ENCODE measurements at regions not wholly inside any gene's neighbourhood (a gene's known extent, or its start where the extent isn't known, plus 50 kb on each side); places are given as distances from the start of the nearest gene placed in this dataset.

GRCh38 chr1:57916041-57916440, 492.2 kb upstream of the DAB1 start:
- DNase-seq (ENCODE audit: low spot score): no peak

GRCh38 chr1:57911427-57911826, 487.6 kb upstream of the DAB1 start:
- no peak for TF ChIP-seq CTCF (IDR thresholded peaks at IDR 0.05; ENCODE audit: extremely low read depth, missing control alignments)
- DNase-seq (ENCODE audit: low spot score): no peak

More at GRCh38 chr1:57916041-57916440, 492.2 kb upstream of the DAB1 start:
- TF ChIP-seq CTCF (IDR thresholded peaks at IDR 0.05; ENCODE audit: extremely low read depth, missing control alignments): no peak

- TF ChIP-seq CTCF (IDR thresholded peaks at IDR 0.05; ENCODE audit: extremely low read depth, missing control alignments): no peak
- DNase-seq (ENCODE audit: low spot score): no peak
Observed at GRCh38 chr1:57910782-57911181, 486.9 kb upstream of the DAB1 start.

- DNase-seq (ENCODE audit: low spot score): no peak
- no peak for TF ChIP-seq CTCF (IDR thresholded peaks at IDR 0.05; ENCODE audit: extremely low read depth, missing control alignments)
Observed at GRCh38 chr1:57910305-57910704, 486.4 kb upstream of the DAB1 start.

GRCh38 chr1:57908147-57908890, 484.5 kb upstream of the DAB1 start:
- no peak for DNase-seq (ENCODE audit: low spot score)

GRCh38 chr1:57901208-57901919, 477.5 kb upstream of the DAB1 start:
- no peak for TF ChIP-seq CTCF (IDR thresholded peaks at IDR 0.05; ENCODE audit: extremely low read depth, missing control alignments)
- no peak for DNase-seq (ENCODE audit: low spot score)

More at GRCh38 chr1:57908147-57908890, 484.5 kb upstream of the DAB1 start:
- no peak for TF ChIP-seq CTCF (IDR thresholded peaks at IDR 0.05; ENCODE audit: extremely low read depth, missing control alignments)

- no peak for DNase-seq (ENCODE audit: low spot score)
- no peak for TF ChIP-seq CTCF (IDR thresholded peaks at IDR 0.05; ENCODE audit: extremely low read depth, missing control alignments)
Observed at GRCh38 chr1:57898531-57898930, 474.7 kb upstream of the DAB1 start.
